DMS153 (cell line): ENCODE measurements at regions not wholly inside any gene's neighbourhood (a gene's known extent, or its start where the extent isn't known, plus 50 kb on each side); places are given as distances from the start of the nearest gene placed in this dataset.
"Not testable (repeated sequence)": the region's sequence is repeated elsewhere in the genome, so short reads cannot be mapped to it uniquely, and the experiment has no call there.

Experiments
- DNase-seq: peaks from one replicate; lab custom pipeline; 2025; lab: John Stamatoyannopoulos, UW

GRCh38 chr7:148472406-148472805, 118.2 kb upstream of the C7orf33 start:
- DNase-seq, result no peak

GRCh38 chr7:148473703-148474480, 116.7 kb upstream of the C7orf33 start:
- no peak for DNase-seq

- DNase-seq, result no peak
Observed at GRCh38 chr7:148474481-148475025, 116.0 kb upstream of the C7orf33 start.

- DNase-seq, result no peak
Observed at GRCh38 chr7:148478551-148478950, 112.0 kb upstream of the C7orf33 start.

DNA sequence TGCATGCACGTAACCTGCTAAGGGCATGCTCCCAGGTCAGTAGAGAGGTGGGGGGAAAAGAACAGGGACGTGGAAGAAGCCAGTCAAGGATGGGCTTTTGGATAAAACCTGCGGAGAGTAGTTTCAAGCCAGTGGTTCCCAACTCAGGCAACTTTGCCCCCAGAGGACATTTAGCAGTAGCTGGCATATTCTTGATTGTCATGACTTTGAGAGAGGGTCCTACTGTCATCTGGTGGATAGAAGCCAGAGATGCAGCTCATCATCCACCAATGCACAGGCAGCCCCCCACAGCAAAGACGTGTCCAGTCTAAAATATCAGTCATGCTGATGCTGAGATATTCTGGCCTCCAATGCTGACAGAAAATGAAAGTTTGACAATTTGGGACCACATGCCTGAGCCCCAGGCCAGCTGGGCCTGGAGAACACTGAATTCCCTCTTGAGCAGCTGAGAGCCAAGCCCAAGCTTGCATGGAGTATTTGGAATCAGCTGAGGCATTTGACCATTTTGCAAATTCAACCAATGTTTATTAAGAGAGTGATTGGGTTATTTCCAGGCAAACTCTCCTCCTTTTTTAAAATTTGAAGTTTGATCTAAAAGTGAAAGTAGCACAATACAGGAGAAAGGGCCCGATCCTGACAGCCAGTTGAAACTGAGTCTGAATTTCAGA, 110.0 kb upstream of the C7orf33 start:
- DNase-seq, result no peak

- no peak for DNase-seq
Observed at GRCh38 chr7:148481147-148481526, 109.4 kb upstream of the C7orf33 start.

DNA sequence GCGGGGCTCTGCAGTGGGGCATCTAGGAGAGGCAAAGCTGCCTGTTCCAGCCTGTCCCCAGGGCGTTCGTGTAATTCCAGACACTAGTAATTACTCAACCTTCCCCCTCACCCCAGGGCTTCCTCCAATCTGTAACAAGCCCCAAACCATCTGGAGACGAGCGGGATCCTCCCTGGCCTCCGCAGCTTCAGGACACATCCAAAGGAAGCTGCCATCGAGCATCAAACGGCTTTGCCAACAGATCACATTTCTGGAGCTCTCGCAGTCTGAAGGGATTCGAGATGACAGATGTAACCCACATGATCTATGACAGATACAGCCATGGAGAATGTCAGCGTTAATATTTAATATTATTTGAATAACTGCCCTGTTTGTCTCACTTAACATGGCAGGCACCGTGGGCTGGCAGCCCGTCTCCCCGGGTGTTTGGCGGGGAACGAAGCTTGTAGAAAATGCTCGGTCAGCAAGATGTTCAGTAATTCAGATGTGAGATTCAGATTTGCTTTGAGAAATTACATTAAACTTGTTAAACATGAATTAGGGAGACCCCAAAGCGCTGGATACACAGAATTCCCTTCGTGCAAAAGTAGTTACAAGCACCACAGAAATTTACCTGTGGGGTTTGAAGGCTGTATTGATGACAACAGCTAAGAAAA, 108.5 kb upstream of the C7orf33 start:
- DNase-seq, result no peak

DNA sequence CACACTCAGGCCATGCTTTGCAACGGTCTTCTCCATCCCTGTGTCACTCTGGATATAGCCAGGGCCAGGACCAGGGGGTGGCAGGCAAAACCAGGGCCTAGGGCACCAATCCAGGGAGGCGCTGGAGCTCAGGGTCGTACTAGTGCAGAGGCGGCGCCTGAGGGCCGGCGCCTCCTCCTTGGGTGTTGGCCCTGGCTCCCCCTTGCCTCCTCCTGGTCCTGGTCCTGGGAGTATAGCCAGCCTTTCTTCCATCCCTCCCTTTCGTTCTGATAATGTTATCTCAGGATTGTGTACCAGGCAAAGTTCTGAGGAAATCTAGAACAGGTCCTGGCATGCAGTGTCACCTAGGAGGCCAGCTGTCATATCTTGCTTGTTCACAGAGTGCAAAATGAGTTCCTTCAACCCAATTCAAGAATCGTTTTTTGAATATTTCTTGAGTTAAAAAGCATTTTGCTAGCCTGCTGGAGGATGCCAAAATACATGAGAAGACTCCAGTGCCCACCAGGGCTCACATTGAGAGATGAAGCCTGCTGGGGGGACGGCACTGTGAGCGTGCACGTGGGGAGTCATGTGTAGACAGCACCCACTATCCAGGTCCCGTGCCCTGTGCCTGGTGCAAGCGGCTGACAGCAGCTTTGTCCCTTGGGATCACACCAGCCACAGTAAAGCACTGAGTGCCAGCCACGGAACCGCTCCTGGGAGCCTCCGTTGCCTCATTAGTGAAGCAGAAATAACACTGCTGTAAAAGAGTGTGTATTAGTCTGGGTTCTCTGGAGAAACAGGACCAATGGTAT, 106.9 kb upstream of the C7orf33 start:
- DNase-seq, result no peak

GRCh38 chr7:148484486-148484885, 106.1 kb upstream of the C7orf33 start:
- no peak for DNase-seq

- DNase-seq, result no peak
Observed at GRCh38 chr7:148485618-148486017, 104.9 kb upstream of the C7orf33 start.

DNA sequence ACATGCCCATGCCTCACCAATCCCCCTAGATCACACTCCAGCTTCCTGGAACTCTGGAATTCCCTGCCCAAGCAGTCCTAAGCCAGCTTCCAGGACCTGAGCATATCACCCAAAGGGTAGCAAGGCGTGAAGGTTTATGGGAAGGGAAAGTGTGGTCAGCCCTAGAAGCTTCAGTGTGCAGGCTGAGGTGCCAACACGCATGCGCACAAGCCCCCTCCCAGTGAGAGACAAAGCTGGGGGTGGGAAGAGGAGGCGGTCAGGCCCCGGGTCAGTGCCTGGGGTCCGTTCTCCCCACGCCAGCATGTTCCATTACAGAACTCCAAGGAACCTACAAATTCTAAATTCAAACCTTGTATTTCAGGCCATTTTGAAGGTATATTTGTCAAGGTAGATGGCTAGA, 103.6 kb upstream of the C7orf33 start:
- no peak for DNase-seq

DNA sequence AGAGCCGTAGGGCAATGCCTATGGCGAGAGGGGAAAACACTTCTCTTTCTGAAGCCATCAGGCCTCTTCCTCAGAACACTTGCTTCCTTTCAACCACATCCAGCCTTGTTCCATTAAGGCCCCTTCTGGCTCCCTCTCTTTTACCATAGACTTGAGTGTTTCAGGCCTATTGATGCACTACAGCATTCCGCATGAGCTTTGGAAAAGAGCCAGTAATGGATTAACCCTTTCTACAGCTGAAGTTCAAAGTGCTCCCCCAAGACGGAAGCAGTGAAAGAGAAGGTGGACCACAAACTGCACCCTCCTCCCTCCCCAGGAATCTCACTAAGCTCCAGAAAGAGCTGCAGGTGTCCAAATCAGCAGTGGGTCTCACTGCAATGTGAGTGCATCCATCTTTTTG, 102.7 kb upstream of the C7orf33 start:
- DNase-seq, result no peak

- no peak for DNase-seq
Observed at GRCh38 chr7:148489678-148490077, 100.9 kb upstream of the C7orf33 start.

GRCh38 chr7:148492157-148492860, 98.3 kb upstream of the C7orf33 start:
- DNase-seq, result no peak

DNA sequence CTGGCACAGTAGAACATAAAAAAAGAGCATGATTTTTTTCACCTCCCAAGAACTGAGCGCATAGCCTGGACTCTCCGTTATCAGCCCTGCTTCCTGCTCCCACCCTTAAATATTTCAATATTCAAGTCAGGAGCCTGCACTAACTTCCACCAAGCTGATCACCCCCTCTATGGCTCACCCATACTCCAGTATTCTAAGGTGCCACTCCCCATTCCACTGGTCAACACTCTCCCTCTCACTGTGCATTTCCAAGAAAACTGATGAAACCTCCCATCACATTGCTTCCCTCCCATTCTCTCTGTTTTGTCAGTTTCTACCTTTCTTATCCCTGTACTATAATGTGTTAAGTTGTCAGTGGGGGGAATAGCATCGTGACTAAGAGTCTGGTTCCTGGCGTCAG, 95.0 kb upstream of the C7orf33 start:
- no peak for DNase-seq

DNA sequence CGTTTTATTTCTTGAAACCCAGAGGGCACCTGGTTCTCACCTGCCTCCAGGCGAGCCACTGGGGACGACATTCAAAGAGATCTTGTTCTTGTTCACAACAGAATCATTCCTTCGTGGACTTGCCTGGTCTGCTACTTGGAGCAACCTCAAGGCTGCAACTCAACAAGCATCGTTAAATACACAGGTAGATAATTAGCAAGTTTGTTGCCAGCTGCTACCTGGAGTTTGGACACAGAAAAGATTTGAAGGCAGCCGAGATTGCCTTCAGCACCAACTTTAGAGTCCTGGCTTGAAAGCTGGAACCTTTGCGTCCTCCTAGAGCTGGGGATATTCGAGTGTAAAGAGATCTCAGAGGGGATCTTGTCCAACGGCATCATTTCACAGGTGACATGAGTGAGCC, 89.6 kb upstream of the C7orf33 start:
- DNase-seq, result no peak

GRCh38 chr7:148503900-148504487, 86.6 kb upstream of the C7orf33 start:
- peak; percentile 6 for DNase-seq

GRCh38 chr7:148505645-148506375, 84.8 kb upstream of the C7orf33 start:
- no peak for DNase-seq

DNA sequence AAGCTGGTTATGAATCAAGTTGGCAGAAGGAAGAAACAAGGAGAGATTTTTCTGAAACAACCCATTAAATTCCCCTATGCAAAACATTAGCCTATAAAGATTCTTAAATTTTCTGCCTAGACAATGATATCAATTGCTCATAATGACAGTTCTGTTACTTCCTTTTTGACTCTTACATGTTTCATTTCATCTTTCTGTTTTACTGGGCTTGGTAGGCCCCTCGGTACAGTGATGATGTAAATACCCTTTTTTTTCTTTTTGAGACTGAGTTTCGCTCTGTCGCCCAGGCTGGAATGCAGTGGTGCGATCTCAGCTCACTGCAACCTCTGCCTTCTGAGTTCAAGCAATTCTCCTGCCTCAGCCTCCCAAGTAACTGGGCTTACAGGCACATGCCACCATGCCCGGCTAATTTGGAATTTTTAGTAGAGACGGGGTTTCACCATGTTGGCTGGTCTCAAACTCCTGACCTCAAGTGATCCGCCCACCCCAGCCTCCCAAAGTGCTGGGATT, 83.4 kb upstream of the C7orf33 start:
- not testable (repeated sequence) for DNase-seq

- DNase-seq, result no peak
Observed at GRCh38 chr7:148507787-148508186, 82.8 kb upstream of the C7orf33 start.
